ENCODE measurements at regions not wholly inside any gene's neighbourhood (a gene's known extent, or its start where the extent isn't known, plus 50 kb on each side); places are given as distances from the start of the nearest gene placed in this dataset.

- Histone ChIP-seq H3K27ac (ENCODE audit: low read depth in 2 of 2, low read length in 1 of 2) (no peak overlapping the region), H3K4me2 (no peak overlapping the region), H3F3A (replicated peaks; ENCODE audit: insufficient read depth) (no peaks in the 10 kb centered on the region), H3K9ac (no peak overlapping the region), H3K27me3 (ENCODE audit: insufficient read depth) (peaks cover 22% of the 10 kb centered on the region), H3K36me3 (replicated peaks in 1 of 2; ENCODE audit: control insufficient read depth in 1 of 2, insufficient read depth in 2 of 2, low read length in 1 of 2) (no peaks in the 10 kb centered on the region), H4K20me1 (ENCODE audit: insufficient read depth) (no peaks in the 10 kb centered on the region), H3K9me3 (no peaks in the 10 kb centered on the region), H3K4me3 (ENCODE audit: low read depth in 2 of 2, low read length in 1 of 2) (no peak overlapping the region), H3K4me1 (ENCODE audit: control insufficient read depth in 1 of 2, insufficient read depth in 2 of 2, low read depth in 1 of 2, low read length in 1 of 2) (no peaks in the 10 kb centered on the region), H3K79me2 (ENCODE audit: insufficient read depth) (no peaks in the 10 kb centered on the region), H3K9me2 (no peaks in the 10 kb centered on the region), H2AFZ (ENCODE audit: low read depth) (no peak overlapping the region)
- TF ChIP-seq FOXJ3 (CRISPR knock-in tag; IDR thresholded peaks at IDR 0.05) (no peak), TAF1 (IDR thresholded peaks at IDR 0.05; ENCODE audit: borderline replicate concordance, low read depth, low read length) (no peak), PBX3 (IDR thresholded peaks at IDR 0.05) (no peak), EP300 (IDR thresholded peaks at IDR 0.05; ENCODE audit: borderline replicate concordance in 1 of 2, low read depth in 1 of 2, low read length in 1 of 2) (no peak), CTCF (IDR thresholded peaks at IDR 0.05) (no peak), MAX (IDR thresholded peaks at IDR 0.05; ENCODE audit: low read depth) (no peak), USF2 (IDR thresholded peaks at IDR 0.05; ENCODE audit: borderline replicate concordance, low read depth, low read length) (no peak), MEF2A (IDR thresholded peaks at IDR 0.05; ENCODE audit: borderline replicate concordance, low read depth) (no peak), NFIC (IDR thresholded peaks at IDR 0.05; ENCODE audit: borderline replicate concordance) (no peak), EZH2phosphoT487 (IDR thresholded peaks at IDR 0.05; ENCODE audit: borderline replicate concordance, low read depth) (no peak), ELF1 (IDR thresholded peaks at IDR 0.05) (no peak), JUND (IDR thresholded peaks at IDR 0.05) (no peak), SIN3A (IDR thresholded peaks at IDR 0.05; ENCODE audit: borderline replicate concordance, low read depth, low read length) (no peak), POLR2AphosphoS5 (IDR thresholded peaks at IDR 0.05; ENCODE audit: low read depth, low read length) (no peak)
- 3% methylated on average over 15 of the region's 18 CpGs for WGBS (ENCODE audit: low lambda C conversion rate)
- ChIA-PET CTCF (interaction anchor here (1.9 kb wide), 1 partner anchor 61 kb away, joined by 6 read pairs; no protein-coding TSS in a partner anchor), POLR2A (no interaction called here)
- no peak for DNase-seq
These were observed 58.1 kb upstream of the CCND2 start for GRCh38 chr12:4215229-4216186.
